K562 (cell line): ENCODE measurements at regions not wholly inside any gene's neighbourhood (a gene's known extent, or its start where the extent isn't known, plus 50 kb on each side); places are given as distances from the start of the nearest gene placed in this dataset.

Source experiments
- BRF1 ChIP-seq: IDR thresholded peaks from 3 replicates; pipeline ENCODE4 v1.6.1; 2011; ENCODE audit warnings: borderline replicate concordance, mild to moderate bottlenecking; ENCODE audit not compliant: insufficient read length; ENCODE audit errors: extremely low read depth
- MAFF ChIP-seq: IDR thresholded peaks from 2 replicates; pipeline ENCODE4 v1.6.1; 2012; ENCODE audit warnings: low read length, improper control_type of control experiment
- TCF7L2 ChIP-seq: fragments of 150-350 bp; IDR thresholded peaks from 2 replicates; pipeline ENCODE4 v1.6.1; 2016; ENCODE audit warnings: low read depth, mild to moderate bottlenecking, low read length, moderate library complexity
- ZNF232 ChIP-seq: sonication (generic); formaldehyde crosslinking; IDR thresholded peaks from 2 replicates; pipeline ENCODE4 v1.8.0; 2022; ENCODE audit warnings: mild to moderate bottlenecking, missing genetic modification reagents
- ZSCAN29 ChIP-seq: fragments of 450-650 bp; IDR thresholded peaks from 2 replicates; pipeline ENCODE4 v1.6.1; 2017
- TF ChIP-seq, protein P1 (sequence below): fragments of 250-450 bp; sonication (Bioruptor Pico); IDR thresholded peaks from 2 replicates; pipeline ENCODE4 v1.5.0; 2020; ENCODE audit warnings: mild to moderate bottlenecking, borderline replicate concordance

DNA sequence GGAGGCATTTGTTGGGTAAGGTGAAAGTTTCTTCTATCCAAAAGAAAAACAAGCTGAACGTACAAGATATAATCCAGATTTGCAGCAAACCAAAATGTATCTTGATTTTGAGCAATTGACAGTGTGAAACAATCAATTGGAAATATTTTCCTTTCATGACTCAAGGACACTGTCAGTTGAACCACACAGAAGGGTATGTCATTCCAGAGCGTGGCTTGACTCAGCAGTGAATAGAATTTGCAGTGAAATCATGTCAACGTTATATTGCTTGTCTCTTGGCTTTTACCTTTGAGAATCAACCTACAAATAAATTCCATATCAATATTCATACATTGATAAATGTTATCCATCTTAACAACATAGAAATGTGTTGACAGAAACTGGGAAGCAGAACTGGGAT lies 78.2 kb downstream of the TM2D3 start:
- TF ChIP-seq BRF1 (no peak), ZSCAN29 (no peak), TCF7L2 (no peak), ZNF232 (no peak), MAFF (no peak)
- TF ChIP-seq, protein P1, sequence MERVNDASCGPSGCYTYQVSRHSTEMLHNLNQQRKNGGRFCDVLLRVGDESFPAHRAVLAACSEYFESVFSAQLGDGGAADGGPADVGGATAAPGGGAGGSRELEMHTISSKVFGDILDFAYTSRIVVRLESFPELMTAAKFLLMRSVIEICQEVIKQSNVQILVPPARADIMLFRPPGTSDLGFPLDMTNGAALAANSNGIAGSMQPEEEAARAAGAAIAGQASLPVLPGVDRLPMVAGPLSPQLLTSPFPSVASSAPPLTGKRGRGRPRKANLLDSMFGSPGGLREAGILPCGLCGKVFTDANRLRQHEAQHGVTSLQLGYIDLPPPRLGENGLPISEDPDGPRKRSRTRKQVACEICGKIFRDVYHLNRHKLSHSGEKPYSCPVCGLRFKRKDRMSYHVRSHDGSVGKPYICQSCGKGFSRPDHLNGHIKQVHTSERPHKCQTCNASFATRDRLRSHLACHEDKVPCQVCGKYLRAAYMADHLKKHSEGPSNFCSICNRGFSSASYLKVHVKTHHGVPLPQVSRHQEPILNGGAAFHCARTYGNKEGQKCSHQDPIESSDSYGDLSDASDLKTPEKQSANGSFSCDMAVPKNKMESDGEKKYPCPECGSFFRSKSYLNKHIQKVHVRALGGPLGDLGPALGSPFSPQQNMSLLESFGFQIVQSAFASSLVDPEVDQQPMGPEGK (CRISPR knock-in tag): no peak
